Ishikawa (cell line): ENCODE measurements at regions not wholly inside any gene's neighbourhood (a gene's known extent, or its start where the extent isn't known, plus 50 kb on each side); places are given as distances from the start of the nearest gene placed in this dataset.

Experiments
- CEBPB ChIP-seq: IDR thresholded peaks from 2 replicates; pipeline ENCODE4 v1.6.1; 2012
- CREB1 ChIP-seq: IDR thresholded peaks from 2 replicates; pipeline ENCODE4 v1.6.1; 2012; ENCODE audit warnings: low read depth
- EGR1 ChIP-seq: IDR thresholded peaks from 2 replicates; pipeline ENCODE4 v1.6.1; 2012
- EP300 ChIP-seq: IDR thresholded peaks from 2 replicates; pipeline ENCODE4 v1.6.1; 2012; ENCODE audit warnings: borderline replicate concordance
- FOXM1 ChIP-seq: IDR thresholded peaks from 2 replicates; pipeline ENCODE4 v1.6.1; 2012; ENCODE audit warnings: low read depth, borderline replicate concordance
- NFIC ChIP-seq: IDR thresholded peaks from 2 replicates; pipeline ENCODE4 v1.6.1; 2012
- RAD21 ChIP-seq: IDR thresholded peaks from 2 replicates; pipeline ENCODE4 v1.6.1; 2012; ENCODE audit warnings: low read depth
- TAF1 ChIP-seq: IDR thresholded peaks from 2 replicates; pipeline ENCODE4 v1.6.1; 2012; ENCODE audit warnings: low read depth, mild to moderate bottlenecking
- TCF12 ChIP-seq: IDR thresholded peaks from 2 replicates; pipeline ENCODE4 v1.6.1; 2012; ENCODE audit warnings: low read depth
- TEAD4 ChIP-seq: IDR thresholded peaks from 2 replicates; pipeline ENCODE4 v1.6.1; 2012
- YY1 ChIP-seq: IDR thresholded peaks from 2 replicates; pipeline ENCODE4 v1.6.1; 2012; ENCODE audit warnings: low read depth
- ZBTB7A ChIP-seq: IDR thresholded peaks from 2 replicates; pipeline ENCODE4 v1.6.1; 2012; ENCODE audit warnings: low read depth
- TF ChIP-seq, protein P1 (sequence below): IDR thresholded peaks from 2 replicates; pipeline ENCODE4 v1.6.1; 2012; ENCODE audit warnings: low read depth, mild to moderate bottlenecking
- TF ChIP-seq, protein P2 (sequence below): IDR thresholded peaks from 2 replicates; pipeline ENCODE4 v1.6.1; 2012
- TF ChIP-seq, protein P3 (sequence below): IDR thresholded peaks from 2 replicates; pipeline ENCODE4 v1.6.1; 2012

DNA sequence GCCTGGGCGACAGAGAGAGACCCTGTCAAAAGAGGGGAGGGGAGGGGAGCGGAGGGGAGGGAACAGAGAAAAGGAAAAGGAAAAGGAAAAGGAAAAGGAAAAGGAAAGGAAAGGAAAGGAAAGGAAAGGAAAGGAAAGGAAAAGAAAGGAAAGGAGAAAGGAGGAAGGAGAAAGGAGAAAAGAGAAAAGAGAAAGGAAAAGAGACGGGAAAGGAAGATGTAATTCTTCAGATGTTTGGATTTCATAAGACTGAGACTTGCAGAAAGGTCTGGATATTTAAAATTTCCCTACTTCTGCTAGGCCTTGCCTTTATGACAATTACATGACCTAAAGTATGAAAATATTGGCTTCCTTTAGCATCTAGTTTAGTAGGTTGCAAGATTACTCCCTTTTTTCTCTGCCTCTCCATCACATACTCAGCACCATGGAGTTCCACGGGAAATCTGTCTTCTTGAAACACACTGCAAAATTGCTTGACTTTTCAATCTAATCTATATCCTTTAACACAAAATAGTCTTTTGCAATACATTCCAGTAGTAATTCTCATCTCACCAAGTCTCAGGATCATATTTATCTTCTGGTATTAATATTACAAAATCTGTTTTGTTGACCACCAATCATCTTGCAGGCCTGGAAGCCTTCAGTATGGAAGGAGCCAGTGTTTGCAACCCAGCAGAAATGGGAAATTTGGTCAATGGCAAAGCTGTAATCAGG is 383.5 kb downstream of the ZEB2 start:
- no peak for TF ChIP-seq TCF12
- no peak for TF ChIP-seq RAD21
- no peak for TF ChIP-seq NFIC
- TF ChIP-seq, protein P1, sequence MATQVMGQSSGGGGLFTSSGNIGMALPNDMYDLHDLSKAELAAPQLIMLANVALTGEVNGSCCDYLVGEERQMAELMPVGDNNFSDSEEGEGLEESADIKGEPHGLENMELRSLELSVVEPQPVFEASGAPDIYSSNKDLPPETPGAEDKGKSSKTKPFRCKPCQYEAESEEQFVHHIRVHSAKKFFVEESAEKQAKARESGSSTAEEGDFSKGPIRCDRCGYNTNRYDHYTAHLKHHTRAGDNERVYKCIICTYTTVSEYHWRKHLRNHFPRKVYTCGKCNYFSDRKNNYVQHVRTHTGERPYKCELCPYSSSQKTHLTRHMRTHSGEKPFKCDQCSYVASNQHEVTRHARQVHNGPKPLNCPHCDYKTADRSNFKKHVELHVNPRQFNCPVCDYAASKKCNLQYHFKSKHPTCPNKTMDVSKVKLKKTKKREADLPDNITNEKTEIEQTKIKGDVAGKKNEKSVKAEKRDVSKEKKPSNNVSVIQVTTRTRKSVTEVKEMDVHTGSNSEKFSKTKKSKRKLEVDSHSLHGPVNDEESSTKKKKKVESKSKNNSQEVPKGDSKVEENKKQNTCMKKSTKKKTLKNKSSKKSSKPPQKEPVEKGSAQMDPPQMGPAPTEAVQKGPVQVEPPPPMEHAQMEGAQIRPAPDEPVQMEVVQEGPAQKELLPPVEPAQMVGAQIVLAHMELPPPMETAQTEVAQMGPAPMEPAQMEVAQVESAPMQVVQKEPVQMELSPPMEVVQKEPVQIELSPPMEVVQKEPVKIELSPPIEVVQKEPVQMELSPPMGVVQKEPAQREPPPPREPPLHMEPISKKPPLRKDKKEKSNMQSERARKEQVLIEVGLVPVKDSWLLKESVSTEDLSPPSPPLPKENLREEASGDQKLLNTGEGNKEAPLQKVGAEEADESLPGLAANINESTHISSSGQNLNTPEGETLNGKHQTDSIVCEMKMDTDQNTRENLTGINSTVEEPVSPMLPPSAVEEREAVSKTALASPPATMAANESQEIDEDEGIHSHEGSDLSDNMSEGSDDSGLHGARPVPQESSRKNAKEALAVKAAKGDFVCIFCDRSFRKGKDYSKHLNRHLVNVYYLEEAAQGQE: no peak

DNA sequence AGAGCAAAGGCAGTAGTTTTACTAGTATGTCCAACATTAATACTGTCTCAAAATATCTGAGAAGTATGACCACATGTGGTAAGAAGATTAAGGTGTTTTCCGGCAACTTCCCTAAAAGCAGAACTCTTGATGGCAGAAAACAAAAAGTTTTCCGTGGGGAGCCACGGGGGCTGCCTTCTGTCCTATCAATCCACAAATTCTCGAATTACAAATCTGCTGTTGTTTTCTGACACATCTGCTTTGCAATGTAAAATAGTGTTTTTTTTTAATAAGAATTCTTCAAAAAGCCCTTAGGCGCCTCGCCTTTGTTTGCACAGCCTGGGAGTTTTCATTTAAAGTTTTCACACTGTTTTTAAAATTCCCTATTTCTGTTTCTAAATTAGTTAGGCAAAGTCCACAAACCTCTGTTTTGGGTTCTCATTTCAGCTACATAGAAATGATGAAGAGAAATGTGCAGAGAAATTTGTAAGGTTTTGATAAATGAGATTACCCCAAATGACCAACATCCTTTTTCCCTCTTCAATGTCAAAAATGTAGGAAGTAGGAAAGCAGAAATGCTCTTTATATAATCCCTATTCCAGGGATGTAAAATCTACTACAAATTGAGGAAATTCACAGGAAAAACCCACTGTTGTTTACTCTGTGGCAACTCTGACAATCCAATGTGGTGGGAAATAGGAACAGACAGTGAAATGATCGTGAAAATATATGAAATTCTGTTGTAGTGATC is 385.8 kb downstream of the ZEB2 start:
- TF ChIP-seq EP300: no peak
- TF ChIP-seq RAD21: no peak
- no peak for TF ChIP-seq TEAD4

DNA sequence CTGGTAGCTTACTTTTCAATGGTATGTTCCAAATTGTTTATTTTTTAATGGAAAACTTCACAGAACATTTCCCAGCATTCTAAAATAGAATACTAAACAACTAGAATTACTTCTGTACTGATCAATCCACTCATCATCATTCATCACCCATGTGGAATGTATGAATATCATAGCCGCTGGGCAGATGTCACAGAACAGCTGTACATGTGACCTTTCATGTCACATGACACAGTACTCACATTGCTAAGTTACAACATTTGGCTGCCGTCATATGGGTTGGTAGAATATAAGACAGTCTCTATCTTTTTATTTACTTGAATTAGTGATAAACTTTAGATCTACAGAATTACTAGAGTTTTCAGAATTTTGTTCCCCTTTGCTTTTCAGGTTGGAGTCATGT is 387.6 kb downstream of the ZEB2 start:
- TF ChIP-seq, protein P2, sequence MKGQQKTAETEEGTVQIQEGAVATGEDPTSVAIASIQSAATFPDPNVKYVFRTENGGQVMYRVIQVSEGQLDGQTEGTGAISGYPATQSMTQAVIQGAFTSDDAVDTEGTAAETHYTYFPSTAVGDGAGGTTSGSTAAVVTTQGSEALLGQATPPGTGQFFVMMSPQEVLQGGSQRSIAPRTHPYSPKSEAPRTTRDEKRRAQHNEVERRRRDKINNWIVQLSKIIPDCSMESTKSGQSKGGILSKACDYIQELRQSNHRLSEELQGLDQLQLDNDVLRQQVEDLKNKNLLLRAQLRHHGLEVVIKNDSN: no peak
- TF ChIP-seq YY1: no peak
- no peak for TF ChIP-seq EP300
- TF ChIP-seq CEBPB: no peak
- no peak for TF ChIP-seq FOXM1
- TF ChIP-seq NFIC: no peak
- TF ChIP-seq TAF1: no peak
- TF ChIP-seq ZBTB7A: no peak
- no peak for TF ChIP-seq RAD21
- TF ChIP-seq, protein P1: no peak
- TF ChIP-seq EGR1: no peak
- TF ChIP-seq CREB1: no peak
- TF ChIP-seq TEAD4: no peak
- TF ChIP-seq, protein P3, sequence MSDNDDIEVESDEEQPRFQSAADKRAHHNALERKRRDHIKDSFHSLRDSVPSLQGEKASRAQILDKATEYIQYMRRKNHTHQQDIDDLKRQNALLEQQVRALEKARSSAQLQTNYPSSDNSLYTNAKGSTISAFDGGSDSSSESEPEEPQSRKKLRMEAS: no peak

DNA sequence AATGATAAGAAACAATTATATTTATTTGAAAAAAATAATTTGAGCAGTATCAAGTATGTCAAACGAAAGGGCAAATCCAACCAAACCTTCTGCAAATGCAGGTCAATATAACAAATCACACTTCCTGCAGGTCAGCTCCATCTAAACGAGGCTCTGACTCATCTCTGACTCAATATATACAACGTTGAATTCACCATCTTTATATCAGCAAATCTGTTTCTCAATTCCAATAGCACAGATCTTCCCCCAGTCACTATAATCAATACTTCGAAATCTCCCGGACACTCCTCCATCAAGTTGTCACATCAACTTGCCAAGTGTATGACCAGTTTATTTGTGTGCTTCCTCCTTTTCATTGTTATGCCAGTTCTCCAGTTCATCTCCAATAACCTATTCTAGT is 388.9 kb downstream of the ZEB2 start:
- TF ChIP-seq, protein P3: no peak
- TF ChIP-seq EP300 (no peak), FOXM1 (no peak), RAD21 (no peak), TCF12 (no peak), NFIC (no peak)

DNA sequence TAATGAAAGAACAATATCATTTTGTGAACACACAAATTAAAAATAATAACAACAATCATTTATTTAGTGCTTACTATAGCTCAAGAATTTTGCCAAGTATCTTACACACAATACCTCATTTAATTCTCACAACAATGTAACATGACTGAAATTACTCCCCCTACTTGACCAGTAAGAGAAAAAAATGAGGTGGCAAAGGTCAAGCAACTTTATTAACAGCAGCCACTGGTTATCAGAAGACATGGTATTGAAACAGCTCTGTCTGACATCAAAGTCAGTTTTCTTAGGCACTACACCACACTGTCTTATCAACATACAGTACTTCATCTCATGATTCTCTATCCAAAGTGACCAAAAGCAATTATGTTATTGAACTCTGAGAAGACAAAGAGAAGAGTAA is 389.4 kb downstream of the ZEB2 start:
- TF ChIP-seq, protein P3: no peak
- TF ChIP-seq CEBPB (no peak), TCF12 (no peak), ZBTB7A (no peak), NFIC (no peak), RAD21 (no peak), FOXM1 (no peak), CREB1 (no peak), EP300 (no peak), TAF1 (no peak), TEAD4 (no peak), YY1 (no peak), EGR1 (no peak)
- TF ChIP-seq, protein P2: no peak
- TF ChIP-seq, protein P1: no peak
